CD4-positive, alpha-beta T cell treated with Interleukin-2 at 100 ng/mL for 4 hours (primary cell): ENCODE measurements at regions not wholly inside any gene's neighbourhood (a gene's known extent, or its start where the extent isn't known, plus 50 kb on each side); places are given as distances from the start of the nearest gene placed in this dataset.
"Not testable (repeated sequence)": the region's sequence is repeated elsewhere in the genome, so short reads cannot be mapped to it uniquely, and the experiment has no call there.

Experiments
- DNase-seq: peaks from one replicate; pipeline ENCODE4 v3.0.0-alpha.2; 2020; ENCODE audit warnings: low spot score

DNA sequence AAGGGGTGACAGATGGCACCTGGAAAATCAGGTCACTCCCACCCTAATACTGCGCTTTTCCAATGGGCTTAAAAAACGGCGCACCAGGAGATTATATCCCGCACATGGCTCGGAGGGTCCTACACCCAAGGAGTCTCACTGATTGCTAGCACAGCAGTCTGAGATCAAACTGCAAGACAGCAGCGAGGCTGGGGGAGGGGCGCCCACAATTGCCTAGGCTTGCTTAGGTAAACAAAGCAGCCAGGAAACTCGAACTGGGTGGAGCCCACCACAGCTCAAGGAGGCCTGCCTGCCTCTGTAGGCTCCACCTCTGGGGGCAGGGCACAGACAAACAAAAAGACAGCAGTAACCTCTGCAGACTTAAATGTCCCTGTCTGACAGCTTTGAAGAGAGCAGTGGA is 205.7 kb upstream of the HTR1E start:
- DNase-seq, result not testable (repeated sequence)

DNA sequence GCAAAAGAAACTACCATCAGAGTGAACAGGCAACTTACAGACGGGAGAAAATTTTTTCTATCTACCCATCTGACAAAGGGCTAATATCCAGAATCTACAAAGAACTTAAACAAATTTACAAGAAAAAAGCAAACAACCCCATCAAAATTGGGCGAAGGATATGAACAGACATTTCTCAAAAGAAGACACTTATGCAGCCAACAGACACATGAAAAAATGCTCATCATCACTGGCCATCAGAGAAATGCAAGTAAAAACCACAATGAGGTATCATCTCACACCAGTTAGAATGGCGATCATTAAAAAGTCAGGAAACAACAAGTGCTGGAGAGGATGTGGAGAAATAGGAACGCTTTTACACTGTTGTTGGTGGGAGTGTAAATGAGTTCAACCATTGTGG is 206.6 kb upstream of the HTR1E start:
- DNase-seq, result not testable (repeated sequence)

DNA sequence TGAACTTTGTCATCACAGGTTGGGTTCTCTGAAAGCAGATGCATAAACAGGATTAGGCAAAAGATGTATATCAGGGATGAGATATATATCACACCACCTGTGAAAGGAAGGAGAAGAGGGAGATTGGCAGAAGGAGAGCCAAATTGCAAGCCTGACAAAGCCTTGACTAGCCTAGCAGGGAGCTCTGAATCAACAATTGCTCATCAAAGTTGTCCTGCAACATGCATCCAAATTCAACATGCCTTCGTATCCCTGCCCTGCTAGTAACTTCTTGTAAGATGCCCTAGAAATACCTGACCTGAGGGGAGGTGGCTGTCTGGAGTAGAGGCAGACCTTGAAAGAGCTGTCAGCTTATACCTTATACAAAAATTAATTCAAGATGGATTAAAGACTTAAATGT is 207.1 kb upstream of the HTR1E start:
- DNase-seq, result no peak

DNA sequence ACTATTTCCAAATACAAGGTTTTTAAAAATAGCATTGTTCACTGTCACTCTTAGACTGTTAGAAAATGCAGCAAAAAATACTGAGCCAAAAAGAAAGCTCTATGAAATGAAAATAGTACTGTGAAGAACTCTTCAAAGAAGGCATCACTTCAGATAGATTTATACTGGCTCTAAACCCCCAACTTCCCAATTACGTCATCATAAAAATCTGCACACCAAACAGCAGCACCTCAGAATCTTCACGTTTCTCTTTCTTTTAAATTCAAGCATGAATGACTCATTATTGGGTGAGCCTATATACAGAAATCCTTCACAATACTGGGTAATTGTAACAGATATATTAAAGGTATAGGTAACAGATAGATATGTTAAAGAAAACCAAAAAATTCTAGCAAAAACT is 208.4 kb upstream of the HTR1E start:
- DNase-seq, result no peak

DNA sequence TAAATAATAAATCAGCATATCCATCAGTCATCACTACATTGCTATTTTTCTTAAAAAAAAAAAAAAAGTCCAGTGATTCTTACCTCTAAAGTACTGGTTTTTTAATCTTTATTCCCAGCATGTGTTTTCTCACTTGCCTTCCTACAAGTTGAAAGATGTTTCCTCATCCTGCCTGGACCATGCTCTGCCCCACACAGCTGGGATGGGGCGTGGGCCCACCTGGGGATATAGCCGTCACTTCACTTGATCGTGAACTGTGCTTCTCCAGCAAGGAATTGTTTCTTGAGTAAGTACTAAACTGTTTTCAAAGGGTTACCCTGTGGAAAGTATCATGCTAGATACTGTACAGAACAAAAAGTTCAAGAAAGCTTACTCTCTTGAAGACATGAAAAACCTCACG is 212.6 kb upstream of the HTR1E start:
- DNase-seq, result no peak

DNA sequence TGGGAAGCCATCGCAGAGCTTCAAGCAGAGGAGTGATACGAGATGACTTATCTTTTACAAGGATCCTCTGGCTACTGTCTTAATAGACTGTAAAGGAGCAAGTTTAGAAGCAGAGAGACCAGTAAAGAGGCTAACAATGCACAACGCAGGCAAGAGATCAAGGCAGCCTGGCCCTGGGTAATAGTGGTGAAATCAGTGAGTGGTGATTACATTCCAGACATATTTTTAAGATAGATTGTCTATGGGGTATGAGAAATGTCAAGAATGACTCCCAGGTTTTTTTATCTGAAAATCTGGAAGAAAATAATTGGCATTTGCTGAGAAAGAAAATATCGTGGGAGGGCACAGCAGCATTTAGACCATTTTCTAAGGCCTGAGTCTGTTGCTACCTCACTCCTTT is 213.6 kb upstream of the HTR1E start:
- no peak for DNase-seq

DNA sequence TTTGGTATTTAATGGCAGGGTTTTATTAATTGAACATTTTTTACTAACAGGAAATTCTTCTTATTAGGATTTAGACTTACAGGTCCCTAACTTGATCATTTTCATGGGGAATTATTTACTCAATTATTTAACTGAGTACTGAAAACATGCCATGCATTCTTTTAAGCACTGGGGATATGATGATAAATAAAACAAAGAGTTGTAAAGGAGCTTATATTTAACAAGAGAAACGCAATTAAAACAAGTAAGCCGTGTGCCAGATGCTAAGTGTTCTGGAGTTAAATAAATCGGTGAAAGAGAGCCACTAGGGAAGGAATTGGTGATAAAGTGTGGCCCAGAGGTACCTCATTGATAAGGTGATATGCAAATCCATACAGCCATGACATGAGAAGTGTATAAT is 214.2 kb upstream of the HTR1E start:
- no peak for DNase-seq

DNA sequence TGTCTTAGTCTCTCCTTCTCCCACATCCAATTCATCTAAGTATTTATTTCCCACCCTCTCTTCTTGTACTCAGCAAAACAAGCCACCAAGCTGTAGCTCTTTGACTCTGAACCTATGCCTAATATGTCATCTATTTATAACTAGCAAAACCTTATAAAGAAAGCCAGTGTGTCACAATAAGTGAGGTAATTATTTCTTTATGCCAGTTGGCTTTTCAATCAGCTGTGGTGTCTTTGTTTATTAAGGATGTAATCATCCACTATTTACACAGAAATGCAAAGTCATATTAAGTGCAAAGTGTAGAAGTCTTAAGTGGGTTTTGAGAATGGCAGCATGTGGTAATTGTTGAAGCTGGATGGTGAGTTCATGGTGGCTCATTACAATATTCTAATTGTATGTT is 215.2 kb upstream of the HTR1E start:
- no peak for DNase-seq

DNA sequence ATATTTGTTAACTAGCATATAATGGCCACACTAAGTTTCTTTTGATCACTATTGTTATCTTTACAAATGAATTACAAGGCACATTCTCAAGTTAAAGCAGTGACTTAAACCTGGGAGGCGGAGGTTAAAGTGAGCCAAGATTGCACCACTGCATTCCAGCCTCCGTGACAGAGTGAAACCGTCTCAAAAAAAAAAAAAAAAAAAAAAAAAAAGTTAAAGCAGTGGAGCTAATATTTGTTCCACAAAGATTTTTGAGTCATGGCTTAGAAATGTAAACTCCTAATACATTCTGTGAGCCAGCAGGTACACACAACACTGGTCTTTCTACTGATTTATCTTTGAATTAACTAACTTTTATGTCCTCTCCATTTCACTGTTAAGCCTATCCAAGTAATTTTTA is 221.7 kb upstream of the HTR1E start:
- no peak for DNase-seq

DNA sequence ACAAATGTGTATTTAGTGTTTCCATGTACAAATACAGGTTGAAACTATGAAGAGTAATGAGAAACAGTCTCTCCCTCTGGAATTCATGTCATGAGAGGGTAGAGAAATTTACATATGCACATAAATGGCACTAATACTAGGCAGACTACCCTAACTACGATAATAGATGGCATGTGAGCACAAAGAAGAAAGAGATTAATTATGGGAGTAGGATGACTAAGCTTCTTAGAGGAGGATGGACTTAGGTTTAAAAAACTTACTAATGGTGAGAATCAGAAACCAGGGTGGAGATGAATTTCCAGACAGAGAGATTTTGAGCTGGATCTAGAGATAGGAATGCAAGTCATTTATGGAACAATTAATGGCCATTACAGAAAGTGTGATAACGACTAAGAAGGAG is 225.3 kb upstream of the HTR1E start:
- DNase-seq, result no peak

DNA sequence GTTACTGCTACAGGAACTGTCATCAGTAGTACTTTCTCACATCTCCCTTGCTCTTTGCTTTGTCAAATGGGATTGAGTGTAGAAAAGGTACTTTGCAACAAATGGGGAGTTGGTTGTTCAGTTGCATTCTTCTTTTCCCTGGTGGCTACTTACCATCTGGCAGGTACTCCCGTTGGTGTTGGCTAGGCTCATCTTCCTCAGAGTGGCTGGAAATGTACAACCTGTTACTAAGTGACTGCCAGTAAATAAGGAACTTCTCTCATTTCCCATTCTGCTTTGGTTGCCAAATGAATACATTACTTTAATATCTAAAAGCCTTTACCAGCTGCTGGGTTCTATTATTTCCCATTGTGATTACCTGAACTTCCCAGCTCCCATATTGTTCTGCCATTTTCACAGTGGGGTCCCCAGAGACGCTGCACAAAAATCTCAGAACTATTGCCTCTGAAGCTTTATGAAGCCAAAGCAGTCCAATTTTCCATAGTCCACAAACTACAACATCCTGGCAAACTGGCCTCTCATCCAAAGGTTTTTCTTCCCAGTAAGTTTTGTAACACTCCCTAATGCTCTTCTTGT is 229.7 kb upstream of the HTR1E start:
- no peak for DNase-seq

DNA sequence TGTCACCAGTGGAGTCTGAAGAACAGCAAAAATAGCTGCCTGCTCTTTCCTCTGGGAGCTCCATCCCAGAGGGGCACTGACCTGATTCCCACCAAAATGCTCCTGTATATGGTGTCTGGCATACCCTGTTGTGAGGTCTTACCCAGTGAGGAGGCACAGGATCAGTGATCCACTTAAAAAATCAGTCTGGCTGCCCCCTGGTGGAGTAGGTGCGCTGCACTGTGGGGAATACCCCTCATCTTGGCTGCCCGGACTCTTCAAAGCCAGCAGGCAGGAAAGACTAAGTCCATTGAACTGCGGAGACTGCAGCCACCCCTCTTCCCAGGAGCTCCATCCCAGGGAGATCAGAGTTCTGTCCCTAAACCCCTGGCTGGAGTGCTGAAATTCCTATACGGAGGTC is 230.9 kb upstream of the HTR1E start:
- DNase-seq, result no peak

DNA sequence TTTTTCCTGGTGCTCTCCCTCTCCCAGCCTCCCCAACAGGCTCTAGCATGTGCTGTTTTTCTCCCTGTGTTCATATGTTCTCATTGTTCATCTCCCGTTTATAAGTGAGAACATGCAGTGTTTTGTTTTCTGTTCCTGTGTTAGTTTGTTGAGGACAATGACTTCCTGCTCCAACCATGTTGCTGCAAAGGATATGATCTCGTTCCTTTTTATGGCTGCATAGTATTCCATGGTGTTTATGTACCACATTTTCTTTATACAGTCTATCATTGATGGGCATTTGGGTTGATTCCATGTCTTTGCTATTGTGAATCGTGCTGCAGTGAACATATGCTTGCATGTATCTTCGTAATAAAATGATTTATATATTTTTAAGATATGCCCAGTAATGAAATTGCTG is 236.1 kb upstream of the HTR1E start:
- not testable (repeated sequence) for DNase-seq

DNA sequence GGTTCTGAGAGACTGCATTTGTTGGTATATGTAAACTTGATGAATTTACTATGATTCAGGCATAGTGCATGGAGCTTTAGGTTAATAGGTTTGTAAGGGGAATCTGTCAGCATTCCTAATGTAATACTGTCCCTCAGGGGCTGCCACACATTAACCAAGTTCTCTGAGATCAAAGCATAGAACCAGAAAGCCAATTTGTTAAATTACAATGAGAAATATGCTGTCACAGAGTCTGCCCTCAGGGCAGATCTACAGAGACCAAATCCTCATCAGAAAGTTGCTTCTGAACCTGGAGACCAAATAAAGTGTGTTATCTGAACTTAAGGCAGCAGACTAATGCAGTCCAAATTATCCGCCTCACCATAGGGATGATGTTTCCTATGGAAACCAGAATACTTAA is 250.8 kb upstream of the HTR1E start:
- DNase-seq, result no peak

DNA sequence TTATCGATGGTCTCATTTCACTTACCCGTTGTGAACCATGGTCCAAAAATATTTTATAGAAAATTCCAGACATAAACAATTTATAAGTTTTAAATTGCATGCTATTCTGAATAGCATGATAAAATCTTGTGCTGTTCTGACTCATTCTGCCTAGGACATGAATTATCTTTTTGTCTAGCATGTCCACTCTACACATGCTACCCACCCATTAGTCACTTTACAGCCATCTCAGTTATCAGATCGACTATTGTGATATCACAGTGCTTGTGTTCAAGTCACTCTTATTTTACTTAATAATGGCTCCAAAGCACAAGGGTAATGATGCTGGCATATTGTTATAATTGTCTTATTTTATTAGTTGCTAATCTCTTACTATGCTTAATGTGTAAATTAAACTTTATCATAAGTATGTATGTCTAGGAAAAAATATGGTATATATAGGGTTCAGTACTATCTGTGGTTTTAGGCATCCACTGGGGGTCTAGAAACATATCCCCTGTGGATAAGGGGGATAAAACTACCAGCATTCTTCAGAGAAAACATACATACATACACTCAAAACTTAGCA is 252.0 kb upstream of the HTR1E start:
- no peak for DNase-seq

DNA sequence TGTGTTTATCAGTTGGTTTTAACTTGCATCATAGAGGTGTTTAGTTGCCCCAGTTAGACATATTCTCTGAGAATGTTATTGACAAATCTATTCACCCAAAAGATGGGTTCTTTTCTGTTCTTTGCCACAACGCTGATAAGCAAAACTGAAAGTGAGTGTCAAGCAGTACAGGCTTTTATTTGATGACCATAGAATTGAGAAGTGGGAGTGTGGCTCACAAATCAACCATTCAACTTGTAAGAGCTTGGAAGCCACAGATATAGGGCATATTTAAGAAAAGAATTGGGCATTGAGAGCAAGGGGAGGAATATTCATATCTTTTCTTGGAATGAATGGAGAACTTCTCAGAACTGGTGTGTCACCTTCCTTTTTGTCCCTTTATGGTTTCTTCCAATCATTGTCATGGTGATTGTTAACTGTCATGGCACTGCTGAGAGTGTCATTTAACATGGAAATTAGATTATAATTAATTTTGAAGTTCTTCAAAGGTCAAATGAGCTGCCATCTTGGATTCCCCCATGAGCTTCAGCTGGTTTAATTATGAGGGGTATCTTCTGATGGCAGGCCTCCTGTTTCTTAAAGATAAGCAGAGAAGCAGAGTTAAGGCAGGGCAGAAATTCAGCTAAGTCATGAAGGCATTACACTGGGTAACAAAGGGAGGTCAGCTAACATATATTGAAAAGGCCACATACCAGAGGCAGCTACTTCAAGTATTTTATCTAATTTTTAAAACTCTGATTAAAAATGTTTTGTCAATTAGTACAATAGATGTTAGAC is 254.0 kb upstream of the HTR1E start:
- no peak for DNase-seq

DNA sequence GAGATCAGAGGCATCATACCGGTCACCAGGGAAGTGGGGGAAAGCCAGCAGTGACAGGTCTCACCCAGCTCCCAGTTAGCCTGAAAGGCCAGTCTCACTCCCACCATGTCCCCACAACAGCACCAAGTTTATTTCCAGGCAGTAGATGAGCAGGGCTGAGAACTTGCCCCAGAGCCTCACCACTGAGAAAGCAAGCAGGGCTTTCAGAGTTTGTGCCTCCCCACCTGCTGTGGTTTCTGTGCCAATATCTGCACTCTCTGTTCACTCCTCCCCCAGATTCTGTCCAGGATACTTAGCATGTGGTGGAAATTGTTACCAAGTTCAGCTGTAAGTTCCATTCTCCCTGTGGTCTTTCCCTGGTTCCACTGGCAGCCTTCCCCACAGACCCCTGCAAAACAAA is 255.0 kb upstream of the HTR1E start:
- no peak for DNase-seq

DNA sequence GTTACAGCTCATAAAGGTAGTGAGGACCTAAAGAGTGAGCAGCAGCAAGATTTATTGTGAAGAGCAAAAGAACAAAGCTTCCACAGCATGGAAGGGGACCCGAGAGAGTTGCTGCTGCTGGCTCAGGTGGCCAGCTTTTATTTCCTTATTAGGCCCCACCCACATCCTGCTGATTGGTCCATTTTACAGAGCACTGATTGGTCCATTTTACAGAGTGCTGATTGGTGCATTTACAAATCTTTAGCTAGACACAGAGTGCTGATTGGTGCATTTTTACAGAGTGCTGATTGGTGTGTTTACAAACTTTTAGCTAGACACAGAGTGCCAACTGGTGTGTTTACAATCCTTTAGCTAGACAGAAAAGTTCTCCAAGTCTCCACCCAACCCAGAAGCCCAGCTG is 256.2 kb upstream of the HTR1E start:
- not testable (repeated sequence) for DNase-seq

DNA sequence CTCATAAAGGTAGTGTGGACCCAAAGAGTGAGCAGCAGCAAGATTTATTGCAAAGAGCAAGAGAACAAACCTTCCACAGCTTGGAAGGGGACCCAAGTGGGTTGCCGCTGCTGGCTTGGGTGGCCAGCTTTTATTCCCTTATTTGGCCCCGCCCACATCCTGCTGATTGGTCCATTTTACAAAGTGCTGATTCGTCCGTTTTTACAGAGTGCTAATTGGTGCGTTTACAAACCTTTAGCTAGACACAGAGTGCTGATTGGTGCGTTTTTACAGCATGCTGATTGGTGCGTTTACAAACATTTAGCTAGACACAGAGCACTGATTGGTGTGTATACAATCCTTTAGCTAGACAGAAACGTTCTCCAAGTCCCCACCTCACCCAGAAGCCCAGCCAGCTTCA is 265.2 kb upstream of the HTR1E start:
- not testable (repeated sequence) for DNase-seq

DNA sequence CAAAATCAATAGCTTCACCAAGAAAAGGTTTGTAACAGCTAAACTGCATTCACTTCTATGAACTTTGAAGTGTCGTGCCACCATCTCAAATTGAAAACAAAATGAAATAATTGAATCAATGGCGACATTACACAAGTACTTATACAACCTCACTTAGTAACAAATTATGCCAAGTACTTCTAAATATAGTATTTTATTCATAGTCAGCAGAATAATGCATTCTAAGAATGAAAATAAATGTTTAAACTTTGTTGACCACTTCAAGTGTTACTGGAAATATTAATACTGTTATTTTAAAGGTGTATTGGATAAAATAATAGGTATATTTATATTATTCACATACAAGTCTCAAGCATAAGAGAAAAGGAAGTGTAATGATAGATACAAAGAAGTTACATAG is 280.1 kb upstream of the HTR1E start:
- no peak for DNase-seq

DNA sequence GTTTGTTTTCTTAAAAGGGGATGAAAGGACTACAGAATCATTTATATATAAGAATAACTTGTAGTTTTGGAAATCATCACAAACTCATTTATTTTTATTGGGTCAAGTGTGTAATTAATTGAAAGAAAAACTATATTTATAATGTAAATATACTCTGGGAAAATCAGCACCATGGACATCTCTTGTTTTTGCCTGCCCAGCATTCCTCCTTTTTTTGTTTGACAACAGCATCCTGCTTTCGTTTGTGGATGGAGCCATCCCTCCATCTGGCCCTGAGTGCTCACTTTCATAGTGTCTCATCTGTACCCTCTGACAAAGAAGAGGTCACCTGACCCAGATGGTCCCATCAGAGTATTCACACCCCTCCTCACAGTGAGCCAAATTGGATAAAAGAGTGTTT is 308.2 kb upstream of the HTR1E start:
- DNase-seq, result no peak

DNA sequence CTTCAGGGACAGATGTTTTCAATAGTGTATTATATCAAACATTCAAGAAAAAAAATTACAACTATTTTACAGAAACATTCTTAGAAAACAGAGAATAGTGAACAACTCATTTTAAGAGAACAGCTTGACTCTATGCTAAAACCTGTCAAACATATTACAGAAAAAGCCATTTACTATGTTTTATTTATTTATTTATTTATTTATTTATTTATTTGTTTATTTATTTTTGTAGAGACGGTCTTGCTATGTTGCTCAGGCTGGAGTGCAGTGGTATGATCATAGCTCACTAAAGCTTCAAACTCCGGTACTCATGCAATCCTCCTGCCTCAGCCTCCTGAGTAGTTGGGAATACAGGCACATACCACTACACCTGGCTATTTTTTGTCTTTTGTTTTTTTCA is 317.9 kb upstream of the HTR1E start:
- DNase-seq, result no peak

DNA sequence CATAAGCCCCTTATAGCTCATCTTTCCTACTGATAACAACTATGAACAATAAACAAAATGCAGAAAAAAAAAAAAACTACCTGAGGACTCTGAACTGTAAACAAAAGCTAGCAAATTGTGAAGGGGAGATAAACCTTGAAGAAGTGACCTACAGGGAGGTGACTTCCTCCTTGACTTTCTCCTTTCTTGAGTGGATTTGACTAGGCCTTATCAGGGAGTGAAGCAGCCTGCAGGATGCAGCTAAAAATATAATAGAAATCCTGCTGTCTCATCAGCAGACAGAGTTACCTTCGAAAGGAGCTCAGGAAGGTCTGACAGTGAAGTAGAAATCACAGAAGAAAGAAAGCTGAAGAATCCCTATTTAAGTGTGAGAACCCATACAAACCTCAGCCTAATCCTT is 322.0 kb upstream of the HTR1E start:
- DNase-seq, result no peak
